ENCODE measurements at regions not wholly inside any gene's neighbourhood (a gene's known extent, or its start where the extent isn't known, plus 50 kb on each side); places are given as distances from the start of the nearest gene placed in this dataset.

- no peak overlapping the region for H3K4ac ChIP-seq (ENCODE audit: low read length)
- H3K4me1 ChIP-seq (ENCODE audit: control insufficient read depth in 2 of 2, insufficient read depth in 1 of 2, low read depth in 1 of 2, low read length in 2 of 2), result peaks cover 0 to 5% of the 10 kb centered on the region in 2 donors
- H3K9ac ChIP-seq (ENCODE audit: low read depth, low read length, poor library complexity), result no peak overlapping the region
- H3K27me3 ChIP-seq (ENCODE audit: control insufficient read depth in 3 of 3, insufficient read depth in 3 of 3, low read depth in 1 of 3, low read length in 3 of 3), result no peaks in the 10 kb centered on the region
- no peak overlapping the region for H4K8ac ChIP-seq (ENCODE audit: low read depth, low read length)
- H3K23ac ChIP-seq (ENCODE audit: low read depth, low read length, poor library complexity), result no peak overlapping the region
- no peak overlapping the region for H3K4me3 ChIP-seq (ENCODE audit: low read length in 2 of 2)
- no peak overlapping the region for H3K4me2 ChIP-seq (ENCODE audit: insufficient read depth, low read length, poor library complexity, severe bottlenecking)
- no peak overlapping the region for H3K14ac ChIP-seq (ENCODE audit: low read length)
- H2AFZ ChIP-seq (ENCODE audit: low read length), result no peak overlapping the region
- no peak overlapping the region for H2BK15ac ChIP-seq (ENCODE audit: low read length)
- no peaks in the 10 kb centered on the region for H3K36me3 ChIP-seq (replicated peaks in 1 of 2; ENCODE audit: control insufficient read depth in 2 of 2, insufficient read depth in 2 of 2, low read length in 2 of 2)
- no peak overlapping the region for H3K18ac ChIP-seq (ENCODE audit: low read length)
- no peak overlapping the region for H4K91ac ChIP-seq (ENCODE audit: low read depth, low read length, poor library complexity)
- H2BK12ac ChIP-seq (ENCODE audit: low read length), result no peak overlapping the region
- no peak overlapping the region for H2BK120ac ChIP-seq (ENCODE audit: low read depth, low read length)
- H3K9me3 ChIP-seq (replicated peaks in 1 of 2; ENCODE audit: control insufficient read depth in 2 of 2, insufficient read depth in 1 of 2, low read depth in 1 of 2, low read length in 2 of 2), result no peaks in the 10 kb centered on the region
- no peak overlapping the region for H3K27ac ChIP-seq (replicated peaks; ENCODE audit: low read length)
- no CpG with 5 or more reads among the region's 5 CpGs for WGBS, 2 donors (ENCODE audit: extremely low coverage in 2 of 2, insufficient read length in 2 of 2, insufficient replicate concordance in 1 of 2)
- no peak overlapping the region for H2AK5ac ChIP-seq (ENCODE audit: low read depth, low read length)
- H2BK5ac ChIP-seq (ENCODE audit: low read length), result no peak overlapping the region
- DNase-seq (ENCODE audit: low spot score), result no peak
- no peaks in the 10 kb centered on the region for H3K79me1 ChIP-seq (ENCODE audit: low read depth, low read length)
These were observed 74.8 kb downstream of the RIN2 start for GRCh38 chr20:19832875-19833274.

DNA sequence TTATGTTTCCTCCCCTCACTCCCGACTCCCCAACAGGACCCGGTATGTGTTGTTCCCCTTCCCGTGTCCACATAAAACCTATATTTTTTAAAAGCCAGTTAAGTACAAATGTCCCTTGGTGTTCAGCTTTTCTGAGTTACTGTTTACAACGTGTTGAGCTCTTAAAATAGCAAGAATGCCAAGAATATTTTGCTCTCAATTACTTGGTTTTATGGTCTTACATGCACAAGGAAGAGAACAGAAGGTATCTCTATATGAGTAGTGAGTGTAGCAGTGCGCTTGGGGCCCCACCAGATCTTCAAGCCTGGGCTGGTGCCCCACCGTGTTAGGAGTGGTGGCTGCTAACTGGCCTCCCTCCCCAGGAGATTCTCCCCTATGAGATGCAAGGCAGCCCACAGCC lies 75.3 kb downstream of the RIN2 start:
- Histone ChIP-seq H3K27ac (replicated peaks; ENCODE audit: low read length) (no peak overlapping the region), H3K36me3 (replicated peaks in 1 of 2; ENCODE audit: control insufficient read depth in 2 of 2, insufficient read depth in 2 of 2, low read length in 2 of 2) (no peaks in the 10 kb centered on the region), H3K9me3 (replicated peaks in 1 of 2; ENCODE audit: control insufficient read depth in 2 of 2, insufficient read depth in 1 of 2, low read depth in 1 of 2, low read length in 2 of 2) (no peaks in the 10 kb centered on the region), H4K8ac (ENCODE audit: low read depth, low read length) (no peak overlapping the region), H3K23ac (ENCODE audit: low read depth, low read length, poor library complexity) (no peak overlapping the region), H2BK5ac (ENCODE audit: low read length) (no peak overlapping the region), H3K4ac (ENCODE audit: low read length) (no peak overlapping the region), H3K9ac (ENCODE audit: low read depth, low read length, poor library complexity) (no peak overlapping the region), H2AFZ (ENCODE audit: low read length) (no peak overlapping the region), H2BK15ac (ENCODE audit: low read length) (no peak overlapping the region), H4K91ac (ENCODE audit: low read depth, low read length, poor library complexity) (no peak overlapping the region), H2BK12ac (ENCODE audit: low read length) (no peak overlapping the region), H3K14ac (ENCODE audit: low read length) (no peak overlapping the region), H3K4me1 (ENCODE audit: control insufficient read depth in 2 of 2, insufficient read depth in 1 of 2, low read depth in 1 of 2, low read length in 2 of 2) (peaks cover 0 to 5% of the 10 kb centered on the region in 2 donors), H3K4me3 (ENCODE audit: low read length in 2 of 2) (no peak overlapping the region), H3K4me2 (ENCODE audit: insufficient read depth, low read length, poor library complexity, severe bottlenecking) (no peak overlapping the region), H2AK5ac (ENCODE audit: low read depth, low read length) (no peak overlapping the region), H3K18ac (ENCODE audit: low read length) (no peak overlapping the region), H3K27me3 (ENCODE audit: control insufficient read depth in 3 of 3, insufficient read depth in 3 of 3, low read depth in 1 of 3, low read length in 3 of 3) (no peaks in the 10 kb centered on the region), H3K79me1 (ENCODE audit: low read depth, low read length) (no peaks in the 10 kb centered on the region), H2BK120ac (ENCODE audit: low read depth, low read length) (no peak overlapping the region)
- DNase-seq (ENCODE audit: low spot score), result no peak
- no CpG with 5 or more reads among the region's 6 CpGs for WGBS, 2 donors (ENCODE audit: extremely low coverage in 2 of 2, insufficient read length in 2 of 2, insufficient replicate concordance in 1 of 2)

DNA sequence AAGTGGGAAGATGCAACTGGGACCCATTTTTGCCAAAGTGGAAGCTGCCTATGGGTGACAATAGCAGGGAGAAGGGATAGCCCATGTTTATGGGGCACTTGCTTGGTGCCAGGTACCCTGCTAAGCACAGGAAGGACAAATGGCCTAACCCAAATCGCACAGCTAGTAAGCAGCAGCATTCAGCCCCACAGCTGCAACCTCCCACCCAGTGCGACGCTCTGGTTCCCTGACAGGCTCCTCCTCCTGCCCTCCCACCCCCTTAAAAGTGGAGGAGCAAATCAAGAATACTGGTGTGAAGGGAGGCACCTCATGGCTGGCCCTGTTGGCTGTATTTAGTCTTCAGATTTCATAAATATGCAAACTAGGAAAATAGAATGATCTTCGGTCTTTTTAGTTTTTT lies 76.2 kb downstream of the RIN2 start:
- H3K79me1 ChIP-seq (ENCODE audit: low read depth, low read length), result no peaks in the 10 kb centered on the region
- no peak overlapping the region for H2BK12ac ChIP-seq (ENCODE audit: low read length)
- H2BK15ac ChIP-seq (ENCODE audit: low read length), result no peak overlapping the region
- no peak overlapping the region for H3K9ac ChIP-seq (ENCODE audit: low read depth, low read length, poor library complexity)
- no peak overlapping the region for H4K8ac ChIP-seq (ENCODE audit: low read depth, low read length)
- no peak overlapping the region for H3K18ac ChIP-seq (ENCODE audit: low read length)
- no peak overlapping the region for H2AK5ac ChIP-seq (ENCODE audit: low read depth, low read length)
- H2BK120ac ChIP-seq (ENCODE audit: low read depth, low read length), result no peak overlapping the region
- H3K23ac ChIP-seq (ENCODE audit: low read depth, low read length, poor library complexity), result no peak overlapping the region
- no peak for DNase-seq (ENCODE audit: low spot score)
- H3K14ac ChIP-seq (ENCODE audit: low read length), result no peak overlapping the region
- no peak overlapping the region for H2AFZ ChIP-seq (ENCODE audit: low read length)
- peaks cover 2 to 5% of the 10 kb centered on the region in 2 donors for H3K4me1 ChIP-seq (ENCODE audit: control insufficient read depth in 2 of 2, insufficient read depth in 1 of 2, low read depth in 1 of 2, low read length in 2 of 2)
- H2BK5ac ChIP-seq (ENCODE audit: low read length), result no peak overlapping the region
- no peaks in the 10 kb centered on the region for H3K36me3 ChIP-seq (replicated peaks in 1 of 2; ENCODE audit: control insufficient read depth in 2 of 2, insufficient read depth in 2 of 2, low read length in 2 of 2)
- no peak overlapping the region for H3K4me2 ChIP-seq (ENCODE audit: insufficient read depth, low read length, poor library complexity, severe bottlenecking)
- H3K4ac ChIP-seq (ENCODE audit: low read length), result no peak overlapping the region
- no peaks in the 10 kb centered on the region for H3K9me3 ChIP-seq (replicated peaks in 1 of 2; ENCODE audit: control insufficient read depth in 2 of 2, insufficient read depth in 1 of 2, low read depth in 1 of 2, low read length in 2 of 2)
- no peaks in the 10 kb centered on the region for H3K27me3 ChIP-seq (ENCODE audit: control insufficient read depth in 3 of 3, insufficient read depth in 3 of 3, low read depth in 1 of 3, low read length in 3 of 3)
- H3K4me3 ChIP-seq (ENCODE audit: low read length in 2 of 2), result no peak overlapping the region
- H3K27ac ChIP-seq (replicated peaks; ENCODE audit: low read length), result no peak overlapping the region
- no peak overlapping the region for H4K91ac ChIP-seq (ENCODE audit: low read depth, low read length, poor library complexity)
- WGBS, 2 donors (ENCODE audit: extremely low coverage in 2 of 2, insufficient read length in 2 of 2, insufficient replicate concordance in 1 of 2), result no CpG with 5 or more reads among the region's 4 CpGs

DNA sequence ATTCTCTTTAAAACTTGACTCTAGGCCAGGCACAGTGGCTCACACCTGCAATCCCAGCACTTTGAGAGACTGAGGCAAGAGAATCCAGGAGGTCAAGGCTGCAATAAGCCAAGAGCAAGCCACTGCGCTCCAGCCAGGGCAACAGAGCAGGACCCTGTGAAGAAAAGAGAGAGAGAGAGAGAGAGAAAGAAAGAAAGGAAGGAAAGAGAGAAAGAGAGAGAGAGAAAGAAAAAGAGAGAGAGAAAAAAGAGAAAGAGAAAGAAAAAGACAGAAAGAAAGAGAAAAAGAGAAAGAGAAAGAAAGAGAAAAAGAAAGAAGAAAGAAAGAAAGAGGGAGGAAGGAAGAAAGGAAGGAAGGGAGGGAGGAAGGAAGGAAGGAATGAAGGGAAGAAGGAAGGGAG lies 76.7 kb downstream of the RIN2 start:
- no peak overlapping the region for H2AK5ac ChIP-seq (ENCODE audit: low read depth, low read length)
- DNase-seq (ENCODE audit: low spot score), result no peak
- H3K27me3 ChIP-seq (ENCODE audit: control insufficient read depth in 3 of 3, insufficient read depth in 3 of 3, low read depth in 1 of 3, low read length in 3 of 3), result no peaks in the 10 kb centered on the region
- no peak overlapping the region for H2AFZ ChIP-seq (ENCODE audit: low read length)
- H3K4me2 ChIP-seq (ENCODE audit: insufficient read depth, low read length, poor library complexity, severe bottlenecking), result no peak overlapping the region
- no peak overlapping the region for H3K4me3 ChIP-seq (ENCODE audit: low read length in 2 of 2)
- no peak overlapping the region for H4K91ac ChIP-seq (ENCODE audit: low read depth, low read length, poor library complexity)
- no peak overlapping the region for H2BK12ac ChIP-seq (ENCODE audit: low read length)
- H2BK5ac ChIP-seq (ENCODE audit: low read length), result no peak overlapping the region
- no peak overlapping the region for H2BK120ac ChIP-seq (ENCODE audit: low read depth, low read length)
- H3K23ac ChIP-seq (ENCODE audit: low read depth, low read length, poor library complexity), result no peak overlapping the region
- H3K18ac ChIP-seq (ENCODE audit: low read length), result no peak overlapping the region
- H3K4me1 ChIP-seq (ENCODE audit: control insufficient read depth in 2 of 2, insufficient read depth in 1 of 2, low read depth in 1 of 2, low read length in 2 of 2), result peaks cover 2 to 5% of the 10 kb centered on the region in 2 donors
- no peaks in the 10 kb centered on the region for H3K79me1 ChIP-seq (ENCODE audit: low read depth, low read length)
- no peak overlapping the region for H2BK15ac ChIP-seq (ENCODE audit: low read length)
- H4K8ac ChIP-seq (ENCODE audit: low read depth, low read length), result no peak overlapping the region
- no peak overlapping the region for H3K14ac ChIP-seq (ENCODE audit: low read length)
- H3K36me3 ChIP-seq (replicated peaks in 1 of 2; ENCODE audit: control insufficient read depth in 2 of 2, insufficient read depth in 2 of 2, low read length in 2 of 2), result no peaks in the 10 kb centered on the region
- no peaks in the 10 kb centered on the region for H3K9me3 ChIP-seq (replicated peaks in 1 of 2; ENCODE audit: control insufficient read depth in 2 of 2, insufficient read depth in 1 of 2, low read depth in 1 of 2, low read length in 2 of 2)
- no peak overlapping the region for H3K4ac ChIP-seq (ENCODE audit: low read length)
- H3K27ac ChIP-seq (replicated peaks; ENCODE audit: low read length), result no peak overlapping the region
- no peak overlapping the region for H3K9ac ChIP-seq (ENCODE audit: low read depth, low read length, poor library complexity)
- no CpG with 5 or more reads among the region's 1 CpG for WGBS, 2 donors (ENCODE audit: extremely low coverage in 2 of 2, insufficient read length in 2 of 2, insufficient replicate concordance in 1 of 2)

Data from neuronal stem cell (in vitro differentiated cells).